NCI-H69 (cell line): ENCODE measurements at regions not wholly inside any gene's neighbourhood (a gene's known extent, or its start where the extent isn't known, plus 50 kb on each side); places are given as distances from the start of the nearest gene placed in this dataset.
"Not testable (repeated sequence)": the region's sequence is repeated elsewhere in the genome, so short reads cannot be mapped to it uniquely, and the experiment has no call there.

Source experiments
- DNase-seq: peaks from one replicate; lab custom pipeline; 2025; lab: John Stamatoyannopoulos, UW

GRCh38 chr13:88223958-88224357 is 552.8 kb downstream of the SLITRK5 start:
- DNase-seq, result no peak

- DNase-seq, result no peak
Observed at GRCh38 chr13:88235441-88235840, 564.3 kb downstream of the SLITRK5 start.

- DNase-seq, result peak; percentile 83
Observed at GRCh38 chr13:88246239-88246638, 575.1 kb downstream of the SLITRK5 start.

GRCh38 chr13:88248393-88248792 is 577.2 kb downstream of the SLITRK5 start:
- DNase-seq, result peak; percentile 89

- no peak for DNase-seq
Observed at GRCh38 chr13:88257706-88258105, 586.5 kb downstream of the SLITRK5 start.

GRCh38 chr13:88263808-88264207 is 592.6 kb downstream of the SLITRK5 start:
- DNase-seq, result no peak

- DNase-seq, result peak; percentile 36
Observed at GRCh38 chr13:88281841-88282240, 610.7 kb downstream of the SLITRK5 start.

GRCh38 chr13:88285329-88285728 is 614.2 kb downstream of the SLITRK5 start:
- DNase-seq, result no peak

GRCh38 chr13:88288326-88288725 is 617.2 kb downstream of the SLITRK5 start:
- DNase-seq, result no peak

- DNase-seq, result not testable (repeated sequence)
Observed at GRCh38 chr13:88291731-88292130, 620.6 kb downstream of the SLITRK5 start.

GRCh38 chr13:88294368-88294767 is 623.2 kb downstream of the SLITRK5 start:
- DNase-seq, result peak; percentile 15

- no peak for DNase-seq
Observed at GRCh38 chr13:88303157-88303556, 632.0 kb downstream of the SLITRK5 start.

- DNase-seq, result no peak
Observed at GRCh38 chr13:88303605-88304004, 632.4 kb downstream of the SLITRK5 start.

- DNase-seq, result no peak
Observed at GRCh38 chr13:88314496-88314895, 643.3 kb downstream of the SLITRK5 start.

- no peak for DNase-seq
Observed at GRCh38 chr13:88329066-88329465, 657.9 kb downstream of the SLITRK5 start.

- peak; percentile 71 for DNase-seq
Observed at GRCh38 chr13:88339271-88339741, 668.1 kb downstream of the SLITRK5 start.

- no peak for DNase-seq
Observed at GRCh38 chr13:88345171-88345847, 674.1 kb downstream of the SLITRK5 start.

GRCh38 chr13:88360761-88361160 is 689.6 kb downstream of the SLITRK5 start:
- no peak for DNase-seq

GRCh38 chr13:88369866-88370265 is 698.7 kb downstream of the SLITRK5 start:
- no peak for DNase-seq

GRCh38 chr13:88376760-88377388 is 705.7 kb downstream of the SLITRK5 start:
- DNase-seq, result peak; percentile 22

- DNase-seq, result no peak
Observed at GRCh38 chr13:88377852-88378251, 706.7 kb downstream of the SLITRK5 start.

- no peak for DNase-seq
Observed at GRCh38 chr13:88384542-88384941, 713.4 kb downstream of the SLITRK5 start.

- no peak for DNase-seq
Observed at GRCh38 chr13:88395804-88396203, 724.6 kb downstream of the SLITRK5 start.

GRCh38 chr13:88411696-88412095 is 740.5 kb downstream of the SLITRK5 start:
- no peak for DNase-seq
